ENCODE measurements at regions not wholly inside any gene's neighbourhood (a gene's known extent, or its start where the extent isn't known, plus 50 kb on each side); places are given as distances from the start of the nearest gene placed in this dataset.

GRCh38 chr13:50390503-50391248 lies 375.4 kb downstream of the KCNRG start:
- H3K4me3 Mint-ChIP-seq = no peak overlapping the region
- WGBS (ENCODE audit: insufficient coverage) = 94% methylated on average over 3 of the region's 3 CpGs

DNA sequence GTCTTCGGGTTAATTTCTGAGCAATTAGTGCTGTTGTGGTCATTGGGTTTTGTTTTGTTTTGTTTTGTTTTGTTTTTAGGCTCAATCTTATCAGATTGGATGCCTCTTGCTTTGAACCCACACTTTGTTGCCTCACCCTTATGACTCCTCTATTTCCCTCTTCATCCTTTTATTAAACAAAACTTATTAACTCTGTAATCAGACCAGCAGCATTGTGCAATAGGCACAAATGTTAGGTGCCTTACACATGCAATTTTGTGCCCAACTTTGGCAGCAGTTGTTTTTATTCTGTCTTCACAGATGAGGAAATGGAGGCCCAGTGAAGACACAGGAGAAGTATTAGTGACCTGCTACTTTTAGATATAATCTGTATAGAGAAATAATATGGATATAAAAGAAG lies 377.7 kb downstream of the KCNRG start:
- no peak overlapping the region for H3K4me3 ChIP-seq (ENCODE audit: low read length)
- no peak for DNase-seq
- H3K9me3 ChIP-seq (ENCODE audit: control insufficient read depth, insufficient read depth, low read length) = no peaks in the 10 kb centered on the region
- no peak overlapping the region for H3K27ac ChIP-seq (ENCODE audit: low read length)
- Mint-ChIP-seq H3K4me1 (no peaks in the 10 kb centered on the region), H3K4me3 (no peak overlapping the region), H3K36me3 (no peaks in the 10 kb centered on the region), H3K27ac (no peak overlapping the region), H3K9me3 (no peaks in the 10 kb centered on the region), H3K27me3 (ENCODE audit: low read depth in 2 of 2) (no peaks in the 10 kb centered on the region)
- no peaks in the 10 kb centered on the region for H3K27me3 ChIP-seq (ENCODE audit: control insufficient read depth, insufficient read depth, low read length)
- TF ChIP-seq, protein P1, sequence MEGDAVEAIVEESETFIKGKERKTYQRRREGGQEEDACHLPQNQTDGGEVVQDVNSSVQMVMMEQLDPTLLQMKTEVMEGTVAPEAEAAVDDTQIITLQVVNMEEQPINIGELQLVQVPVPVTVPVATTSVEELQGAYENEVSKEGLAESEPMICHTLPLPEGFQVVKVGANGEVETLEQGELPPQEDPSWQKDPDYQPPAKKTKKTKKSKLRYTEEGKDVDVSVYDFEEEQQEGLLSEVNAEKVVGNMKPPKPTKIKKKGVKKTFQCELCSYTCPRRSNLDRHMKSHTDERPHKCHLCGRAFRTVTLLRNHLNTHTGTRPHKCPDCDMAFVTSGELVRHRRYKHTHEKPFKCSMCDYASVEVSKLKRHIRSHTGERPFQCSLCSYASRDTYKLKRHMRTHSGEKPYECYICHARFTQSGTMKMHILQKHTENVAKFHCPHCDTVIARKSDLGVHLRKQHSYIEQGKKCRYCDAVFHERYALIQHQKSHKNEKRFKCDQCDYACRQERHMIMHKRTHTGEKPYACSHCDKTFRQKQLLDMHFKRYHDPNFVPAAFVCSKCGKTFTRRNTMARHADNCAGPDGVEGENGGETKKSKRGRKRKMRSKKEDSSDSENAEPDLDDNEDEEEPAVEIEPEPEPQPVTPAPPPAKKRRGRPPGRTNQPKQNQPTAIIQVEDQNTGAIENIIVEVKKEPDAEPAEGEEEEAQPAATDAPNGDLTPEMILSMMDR (IDR thresholded peaks at IDR 0.05) = no peak
- WGBS (ENCODE audit: insufficient coverage) = no CpG with 5 or more reads among the region's 1 CpG
- ATAC-seq = no peak
- intact Hi-C loops (cut with micrococcal nuclease) = no loop called here
- no peaks in the 10 kb centered on the region for H3K4me1 ChIP-seq (ENCODE audit: control insufficient read depth, insufficient read depth, low read length)
- no peaks in the 10 kb centered on the region for H3K36me3 ChIP-seq (ENCODE audit: control insufficient read depth, insufficient read depth, low read length)

More at GRCh38 chr13:50390503-50391248, 375.4 kb downstream of the KCNRG start:
- no peaks in the 10 kb centered on the region for H3K27me3 Mint-ChIP-seq (ENCODE audit: low read depth in 2 of 2)
- H3K27me3 ChIP-seq (ENCODE audit: control insufficient read depth, insufficient read depth, low read length) = no peaks in the 10 kb centered on the region
- H3K4me3 ChIP-seq (ENCODE audit: low read length) = no peak overlapping the region
- H3K27ac Mint-ChIP-seq = no peak overlapping the region
- peaks cover 8% of the 10 kb centered on the region in 2 donors for H3K4me1 Mint-ChIP-seq
- H3K9me3 Mint-ChIP-seq = no peaks in the 10 kb centered on the region
- H3K27ac ChIP-seq (ENCODE audit: low read length) = no peak overlapping the region
- TF ChIP-seq, protein P1 (IDR thresholded peaks at IDR 0.05) = no peak
- H3K4me1 ChIP-seq (ENCODE audit: control insufficient read depth, insufficient read depth, low read length) = peaks cover 4% of the 10 kb centered on the region
- no peaks in the 10 kb centered on the region for H3K36me3 Mint-ChIP-seq
- no peak for DNase-seq
- no peaks in the 10 kb centered on the region for H3K9me3 ChIP-seq (ENCODE audit: control insufficient read depth, insufficient read depth, low read length)
- H3K36me3 ChIP-seq (ENCODE audit: control insufficient read depth, insufficient read depth, low read length) = no peaks in the 10 kb centered on the region
- intact Hi-C loops (cut with micrococcal nuclease) = no loop called here
- no peak for ATAC-seq

GRCh38 chr13:50393628-50394027 lies 378.4 kb downstream of the KCNRG start:
- Mint-ChIP-seq H3K4me3 (no peak overlapping the region), H3K27ac (no peak overlapping the region)
- WGBS (ENCODE audit: insufficient coverage) = 81% methylated on average over 5 of the region's 6 CpGs

More at GRCh38 chr13:50393628-50394027, 378.4 kb downstream of the KCNRG start:
- no peak overlapping the region for H3K27ac ChIP-seq (ENCODE audit: low read length)
- intact Hi-C loops (cut with micrococcal nuclease) = no loop called here
- H3K36me3 ChIP-seq (ENCODE audit: control insufficient read depth, insufficient read depth, low read length) = no peaks in the 10 kb centered on the region
- TF ChIP-seq, protein P1 (IDR thresholded peaks at IDR 0.05) = no peak
- H3K9me3 Mint-ChIP-seq = no peaks in the 10 kb centered on the region
- H3K36me3 Mint-ChIP-seq = no peaks in the 10 kb centered on the region
- ATAC-seq (no peak), DNase-seq (no peak)
- H3K27me3 Mint-ChIP-seq (ENCODE audit: low read depth in 2 of 2) = no peaks in the 10 kb centered on the region
- no peaks in the 10 kb centered on the region for H3K4me1 Mint-ChIP-seq
- no peaks in the 10 kb centered on the region for H3K9me3 ChIP-seq (ENCODE audit: control insufficient read depth, insufficient read depth, low read length)
- no peaks in the 10 kb centered on the region for H3K4me1 ChIP-seq (ENCODE audit: control insufficient read depth, insufficient read depth, low read length)
- H3K4me3 ChIP-seq (ENCODE audit: low read length) = no peak overlapping the region
- H3K27me3 ChIP-seq (ENCODE audit: control insufficient read depth, insufficient read depth, low read length) = no peaks in the 10 kb centered on the region
